H9 (cell line): ENCODE measurements at regions not wholly inside any gene's neighbourhood (a gene's known extent, or its start where the extent isn't known, plus 50 kb on each side); places are given as distances from the start of the nearest gene placed in this dataset.

ENCODE experiments used
- DNase-seq: peaks from one replicate; pipeline ENCODE4 v3.0.0-alpha.2; 2017
- H2AFZ ChIP-seq: one replicate; pipeline ENCODE4 v1.6.1; 2013; ENCODE audit warnings: mild to moderate bottlenecking, low read length, control low read depth, moderate library complexity
- H2AK5ac ChIP-seq: 2 replicates; pipeline ENCODE4 v1.6.1; 2013; ENCODE audit warnings: low read length, control low read depth, mixed read lengths; ENCODE audit not compliant: insufficient read length
- H2BK120ac ChIP-seq: one replicate; pipeline ENCODE4 v1.6.1; 2013; ENCODE audit warnings: low read depth, mild to moderate bottlenecking, low read length, control low read depth, inconsistent platforms; ENCODE audit not compliant: poor library complexity, severe bottlenecking
- H2BK12ac ChIP-seq: 2 replicates; pipeline ENCODE4 v1.6.1; 2013; ENCODE audit warnings: low read length, control low read depth, mixed read lengths, low read depth; ENCODE audit not compliant: insufficient read length
- H2BK15ac ChIP-seq: 2 replicates; pipeline ENCODE4 v1.6.1; 2013; ENCODE audit warnings: low read depth, low read length, control low read depth
- H2BK20ac ChIP-seq: one replicate; pipeline ENCODE4 v1.6.1; 2013; ENCODE audit warnings: low read depth, mild to moderate bottlenecking, low read length, control low read depth, inconsistent platforms; ENCODE audit not compliant: poor library complexity, severe bottlenecking
- H2BK5ac ChIP-seq: 2 replicates; pipeline ENCODE4 v1.6.1; 2013; ENCODE audit warnings: low read length, control low read depth, mixed read lengths; ENCODE audit not compliant: insufficient read length
- H3K14ac ChIP-seq: 2 replicates; pipeline ENCODE4 v1.6.1; 2013; ENCODE audit warnings: low read length, control low read depth; ENCODE audit not compliant: insufficient read depth
- H3K18ac ChIP-seq: 2 replicates; pipeline ENCODE4 v1.6.1; 2013; ENCODE audit warnings: low read depth, mild to moderate bottlenecking, mixed read lengths, low read length, control low read depth; ENCODE audit not compliant: insufficient read length
- H3K23ac ChIP-seq: 2 replicates; pipeline ENCODE4 v1.6.1; 2013; ENCODE audit warnings: low read length, control low read depth, mixed read lengths, low read depth; ENCODE audit not compliant: insufficient read length
- H3K23me2 ChIP-seq: 2 replicates; pipeline ENCODE4 v1.6.1; 2013; ENCODE audit warnings: low read depth, mild to moderate bottlenecking, mixed read lengths, low read length, control low read depth; ENCODE audit not compliant: insufficient read length, poor library complexity, severe bottlenecking
- H3K27ac ChIP-seq: 2 replicates; pipeline ENCODE4 v1.5.1; 2013; ENCODE audit warnings: low read length, control low read depth, mixed read lengths, low read depth; ENCODE audit not compliant: insufficient read length
- H3K27me3 ChIP-seq: 2 replicates; pipeline ENCODE4 v1.6.1; 2013; ENCODE audit warnings: low read length, control low read depth, inconsistent platforms; ENCODE audit not compliant: insufficient read depth
- H3K4ac ChIP-seq: 2 replicates; pipeline ENCODE4 v1.6.1; 2013; ENCODE audit warnings: low read depth, mild to moderate bottlenecking, control low read depth, inconsistent platforms, low read length, moderate library complexity
- H3K4me1 ChIP-seq: 2 replicates; pipeline ENCODE4 v1.6.1; 2013; ENCODE audit warnings: low read length, control low read depth, inconsistent platforms; ENCODE audit not compliant: insufficient read depth
- H3K4me2 ChIP-seq: 2 replicates; pipeline ENCODE4 v1.6.1; 2013; ENCODE audit warnings: low read length, control low read depth, mixed read lengths; ENCODE audit not compliant: insufficient read length, insufficient read depth
- H3K56ac ChIP-seq: 2 replicates; pipeline ENCODE4 v1.6.1; 2013; ENCODE audit warnings: low read depth, mild to moderate bottlenecking, mixed read lengths, low read length, control low read depth; ENCODE audit not compliant: insufficient read length
- H3K79me1 ChIP-seq: 2 replicates; pipeline ENCODE4 v1.6.1; 2013; ENCODE audit warnings: low read depth, mild to moderate bottlenecking, moderate library complexity, low read length, control low read depth, inconsistent platforms; ENCODE audit not compliant: insufficient read depth, poor library complexity, severe bottlenecking
- H3K79me2 ChIP-seq: 2 replicates; pipeline ENCODE4 v1.6.1; 2013; ENCODE audit warnings: low read length, control low read depth, inconsistent platforms; ENCODE audit not compliant: insufficient read depth
- H3K9ac ChIP-seq: 2 replicates; pipeline ENCODE4 v1.6.1; 2013; ENCODE audit warnings: low read length, control low read depth, mixed read lengths; ENCODE audit not compliant: insufficient read length; ENCODE audit errors: extremely low read depth
- H3K9me3 ChIP-seq: one replicate; pipeline ENCODE4 v1.6.1; 2013; ENCODE audit warnings: low read depth, low read length, inconsistent platforms; ENCODE audit not compliant: control insufficient read depth
- H3T11ph ChIP-seq: one replicate; pipeline ENCODE4 v1.6.1; 2013; ENCODE audit warnings: mild to moderate bottlenecking, low read length, control low read depth, inconsistent platforms
- H4K20me1 ChIP-seq: one replicate; pipeline ENCODE4 v1.6.1; 2013; ENCODE audit not compliant: control insufficient read depth, insufficient read length, insufficient read depth
- H4K5ac ChIP-seq: 2 replicates; pipeline ENCODE4 v1.6.1; 2013; ENCODE audit warnings: low read depth, mild to moderate bottlenecking, mixed read lengths, low read length, control low read depth; ENCODE audit not compliant: insufficient read length
- H4K8ac ChIP-seq: replicated peaks from 2 replicates; pipeline ENCODE4 v1.6.1; 2013; ENCODE audit warnings: low read length, control low read depth, mixed read lengths, low read depth; ENCODE audit not compliant: insufficient read length
- H4K91ac ChIP-seq: 2 replicates; pipeline ENCODE4 v1.6.1; 2013; ENCODE audit warnings: low read depth, mild to moderate bottlenecking, moderate library complexity, mixed read lengths, low read length, control low read depth; ENCODE audit not compliant: insufficient read length
- H3K27ac Mint-ChIP-seq, 3 experiments: 2 replicates in 2 of 3; 3 replicates in 1 of 3; pipeline ENCODE4 v1.8.0; 2020 to 2021; ENCODE audit warnings: mixed read lengths in 3 of 3, mild to moderate bottlenecking in 1 of 3, moderate library complexity in 1 of 3
- H3K27me3 Mint-ChIP-seq: 2 replicates; pipeline ENCODE4 v1.8.0; 2021; ENCODE audit warnings: low read depth, mild to moderate bottlenecking, moderate library complexity, mixed read lengths
- H3K36me3 Mint-ChIP-seq, 3 experiments: 2 replicates in 2 of 3; 3 replicates in 1 of 3; pipeline ENCODE4 v1.8.0; 2020 to 2021; ENCODE audit warnings: low read depth in 3 of 3, mixed read lengths in 3 of 3; ENCODE audit not compliant: insufficient read depth in 1 of 3
- H3K4me1 Mint-ChIP-seq, 2 experiments: 2 replicates each; pipeline ENCODE4 v1.8.0; 2020; ENCODE audit warnings: mixed read lengths in 2 of 2
- H3K4me3 Mint-ChIP-seq, 2 experiments: 2 replicates in 1 of 2; 3 replicates in 1 of 2; pipeline ENCODE4 v1.8.0; 2020 to 2021; ENCODE audit warnings: mild to moderate bottlenecking in 2 of 2, mixed read lengths in 2 of 2, moderate library complexity in 1 of 2
- H3K9me3 Mint-ChIP-seq, 2 experiments: 2 replicates in 1 of 2; 3 replicates in 1 of 2; pipeline ENCODE4 v1.8.0; 2020; ENCODE audit warnings: mild to moderate bottlenecking in 2 of 2, mixed read lengths in 2 of 2, moderate library complexity in 1 of 2
- WGBS: extraction: QIAGEN DNeasy Blood & Tissue Kit; methylation state at CpG from one replicate; pipeline ENCODE4 v1.1.7; 2013; ENCODE audit warnings: missing lambda C conversion rate, low lambda C conversion rate, mixed read lengths; ENCODE audit not compliant: insufficient read length; ENCODE audit errors: extremely low coverage; 5-methylcytosine and 5-hydroxymethylcytosine counted together
- TF ChIP-seq, protein P1 (sequence below): fragments of 200-600 bp; sonication (generic); conservative IDR thresholded peaks from 3 replicates; pipeline ENCODE4 v1.8.0; 2021; ENCODE audit warnings: antibody characterized with exemption, mild to moderate bottlenecking

GRCh38 chr3:33957176-33957575 lies 158.7 kb downstream of the PDCD6IP start:
- no peaks in the 10 kb centered on the region for H3K9me3 Mint-ChIP-seq
- H3K27ac Mint-ChIP-seq = no peak overlapping the region
- Histone ChIP-seq H4K5ac (no peak overlapping the region), H3K4me2 (no peak overlapping the region), H3K9ac (no peak overlapping the region), H3K4ac (no peak overlapping the region), H2AFZ (no peak overlapping the region), H3K27ac (no peak overlapping the region), H3K23ac (no peak overlapping the region), H3K4me1 (peaks cover 7% of the 10 kb centered on the region; the same call in 1 of the 2 replicates), H2BK120ac (no peak overlapping the region), H3K14ac (no peak overlapping the region), H2BK5ac (no peak overlapping the region), H2BK15ac (no peak overlapping the region), H4K20me1 (no peaks in the 10 kb centered on the region), H2BK12ac (no peak overlapping the region), H2AK5ac (no peak overlapping the region), H3K27me3 (no peaks in the 10 kb centered on the region), H3K18ac (no peak overlapping the region), H3K56ac (no peak overlapping the region), H4K8ac (no peak overlapping the region), H2BK20ac (no peak overlapping the region), H4K91ac (no peak overlapping the region), H3K9me3 (no peaks in the 10 kb centered on the region), H3T11ph (no peak overlapping the region), H3K23me2 (no peaks in the 10 kb centered on the region), H3K79me2 (no peaks in the 10 kb centered on the region), H3K79me1 (no peaks in the 10 kb centered on the region)
- peaks cover 8 to 9% of the 10 kb centered on the region in 2 experiments for H3K4me1 Mint-ChIP-seq
- DNase-seq = no peak
- TF ChIP-seq, protein P1, sequence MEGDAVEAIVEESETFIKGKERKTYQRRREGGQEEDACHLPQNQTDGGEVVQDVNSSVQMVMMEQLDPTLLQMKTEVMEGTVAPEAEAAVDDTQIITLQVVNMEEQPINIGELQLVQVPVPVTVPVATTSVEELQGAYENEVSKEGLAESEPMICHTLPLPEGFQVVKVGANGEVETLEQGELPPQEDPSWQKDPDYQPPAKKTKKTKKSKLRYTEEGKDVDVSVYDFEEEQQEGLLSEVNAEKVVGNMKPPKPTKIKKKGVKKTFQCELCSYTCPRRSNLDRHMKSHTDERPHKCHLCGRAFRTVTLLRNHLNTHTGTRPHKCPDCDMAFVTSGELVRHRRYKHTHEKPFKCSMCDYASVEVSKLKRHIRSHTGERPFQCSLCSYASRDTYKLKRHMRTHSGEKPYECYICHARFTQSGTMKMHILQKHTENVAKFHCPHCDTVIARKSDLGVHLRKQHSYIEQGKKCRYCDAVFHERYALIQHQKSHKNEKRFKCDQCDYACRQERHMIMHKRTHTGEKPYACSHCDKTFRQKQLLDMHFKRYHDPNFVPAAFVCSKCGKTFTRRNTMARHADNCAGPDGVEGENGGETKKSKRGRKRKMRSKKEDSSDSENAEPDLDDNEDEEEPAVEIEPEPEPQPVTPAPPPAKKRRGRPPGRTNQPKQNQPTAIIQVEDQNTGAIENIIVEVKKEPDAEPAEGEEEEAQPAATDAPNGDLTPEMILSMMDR = no peak
- H3K27me3 Mint-ChIP-seq = no peaks in the 10 kb centered on the region
- no peak overlapping the region for H3K4me3 Mint-ChIP-seq
- H3K36me3 Mint-ChIP-seq = no peaks in the 10 kb centered on the region
- WGBS = no CpG with 5 or more reads among the region's 5 CpGs
